HCT116 (cell line): ENCODE measurements at regions not wholly inside any gene's neighbourhood (a gene's known extent, or its start where the extent isn't known, plus 50 kb on each side); places are given as distances from the start of the nearest gene placed in this dataset.

Experiments used
- ATAC-seq: fragments of 200-7000 bp; cut with Tn5 transposase; 2 replicates; pipeline ENCODE4 v1.9.1; 2020; ENCODE audit warnings: mild to moderate bottlenecking, moderate library complexity
- BruUV-seq: library from RNA; stranded (reverse); fragments of 400-500 nt; replicated peaks from 2 replicates; lab custom pipeline; 2021; lab: Mats Ljungman, UMichigan
- CTCF ChIA-PET: fragments of 300-600 bp; sonication (Branson Sonifier 250); formaldehyde crosslinking; loops from one replicate; lab custom pipeline; 2021; ENCODE audit warnings: antibody characterized with exemption; lab: Charles Lee
- POLR2A ChIA-PET: fragments of 300-600, 350-600 bp; sonication (Branson Sonifier 250); formaldehyde crosslinking; loops from one replicate; lab custom pipeline; 2021; ENCODE audit warnings: antibody characterized with exemption; lab: Charles Lee
- RAD21 ChIA-PET, 2 experiments: fragments of 300-600 bp; sonication (Branson Sonifier 250); formaldehyde crosslinking; loops; one replicate each; lab custom pipeline; 2023; ENCODE audit warnings: low total read pairs in 2 of 2; ENCODE audit not compliant: uncharacterized antibody in 2 of 2, unreplicated experiment in 2 of 2, low non-redundant PET in 1 of 2; lab: Charles Lee
- DNase-seq: peaks from one replicate; pipeline ENCODE4 v3.0.0-alpha.2; 2010; ENCODE audit warnings: low read depth, low spot score
- H2AFZ ChIP-seq: fragments of 200-600 bp; shearing (Covaris generic), sonication (generic); 2 replicates; pipeline ENCODE4 v1.6.1; 2017; ENCODE audit warnings: low read depth, mixed run types, mixed read lengths, antibody characterized with exemption, low read length; ENCODE audit not compliant: poor library complexity, severe bottlenecking
- H3K27ac ChIP-seq: 2 replicates; pipeline ENCODE4 v1.5.1; 2012; ENCODE audit warnings: low read depth, low read length
- H3K27me3 ChIP-seq: fragments of 200-600 bp; sonication (generic); 2 replicates; pipeline ENCODE4 v1.6.1; 2016; ENCODE audit warnings: mixed run types, low read length, mixed read lengths; ENCODE audit not compliant: insufficient read depth
- H3K36me3 ChIP-seq, 2 experiments: fragments of 200-500 bp in 1 of 2; fragments of 200-600 bp in 1 of 2; sonication (Bioruptor generic) in 1 of 2; sonication (generic) in 1 of 2; 2 replicates each; pipeline versions ENCODE4 v1.5.1 to v1.6.1; 2014 to 2016; ENCODE audit warnings: low read length in 2 of 2, inconsistent platforms in 1 of 2, mixed read lengths in 1 of 2, mixed run types in 1 of 2; ENCODE audit not compliant: insufficient read depth in 2 of 2, control insufficient read depth in 1 of 2
- H3K4me1 ChIP-seq, 2 experiments: fragments of 200-600 bp in 1 of 2; sonication (generic) in 1 of 2; 2 replicates each; pipeline versions ENCODE4 v1.5.1 to v1.6.1; 2012 to 2017; ENCODE audit warnings: low read length in 2 of 2, inconsistent platforms in 1 of 2, mild to moderate bottlenecking in 1 of 2, mixed read lengths in 1 of 2, mixed run types in 1 of 2, moderate library complexity in 1 of 2; ENCODE audit not compliant: insufficient read depth in 2 of 2, control insufficient read depth in 1 of 2
- H3K4me2 ChIP-seq: fragments of 200-600 bp; sonication (generic); 2 replicates; pipeline ENCODE4 v1.6.1; 2017; ENCODE audit warnings: mixed run types, low read length, mixed read lengths
- H3K4me3 ChIP-seq, 2 experiments: fragments of 200-600 bp in 1 of 2; sonication (generic) in 1 of 2; replicated peaks in 1 of 2; 2 replicates each; pipeline ENCODE4 v1.5.1; 2011 to 2016; ENCODE audit warnings: low read length in 2 of 2, control low read depth in 1 of 2, low read depth in 1 of 2, mild to moderate bottlenecking in 1 of 2, mixed read lengths in 1 of 2, mixed run types in 1 of 2
- H3K79me2 ChIP-seq: fragments of 200-600 bp; sonication (generic); 2 replicates; pipeline ENCODE4 v1.6.1; 2017; ENCODE audit warnings: mild to moderate bottlenecking, mixed run types, low read length, moderate library complexity, mixed read lengths; ENCODE audit not compliant: insufficient read depth
- H3K9ac ChIP-seq: fragments of 200-600 bp; sonication (generic); 2 replicates; pipeline ENCODE4 v1.6.1; 2016; ENCODE audit warnings: low read length, mixed read lengths
- H3K9me2 ChIP-seq: fragments of 200-600 bp; sonication (generic), shearing (Covaris generic); 2 replicates; pipeline ENCODE4 v1.6.1; 2017; ENCODE audit warnings: mixed run types, mild to moderate bottlenecking, moderate library complexity; ENCODE audit not compliant: insufficient read depth
- H3K9me3 ChIP-seq, 2 experiments: fragments of 200-500 bp in 1 of 2; fragments of 200-600 bp in 1 of 2; sonication (Bioruptor generic) in 1 of 2; sonication (generic) in 1 of 2; 2 replicates each; pipeline ENCODE4 v1.6.1; 2014 to 2017; ENCODE audit warnings: low read length in 2 of 2, mixed read lengths in 2 of 2, inconsistent platforms in 1 of 2, low read depth in 1 of 2, mild to moderate bottlenecking in 1 of 2, mixed run types in 1 of 2, moderate library complexity in 1 of 2; ENCODE audit not compliant: control insufficient read depth in 1 of 2, insufficient read depth in 1 of 2
- H4K20me1 ChIP-seq: fragments of 200-600 bp; sonication (generic), shearing (Covaris generic); 2 replicates; pipeline ENCODE4 v1.6.1; 2017; ENCODE audit warnings: mixed run types, mild to moderate bottlenecking, moderate library complexity; ENCODE audit not compliant: insufficient read depth
- POLR2A ChIP-seq: IDR thresholded peaks from 2 replicates; pipeline ENCODE4 v1.7.0; 2011; ENCODE audit warnings: borderline replicate concordance; ENCODE audit not compliant: insufficient read depth, insufficient read length; ENCODE audit errors: extremely low read depth
- POLR2AphosphoS5 ChIP-seq: IDR thresholded peaks from 2 replicates; pipeline ENCODE4 v1.6.1; 2011; ENCODE audit warnings: mild to moderate bottlenecking, low read depth, low read length, moderate library complexity
- SP1 ChIP-seq: IDR thresholded peaks from 2 replicates; pipeline ENCODE4 v1.6.1; 2012; ENCODE audit warnings: low read depth
- SRF ChIP-seq: IDR thresholded peaks from 2 replicates; pipeline ENCODE4 v1.6.1; 2012; ENCODE audit warnings: low read depth
- intact Hi-C: fragments of 100-400 bp; cut with micrococcal nuclease; formaldehyde crosslinking; loops from 2 replicates; pipeline ENCODE4 v1.10.0; 2022
- TF ChIP-seq, protein P1 (sequence below): IDR thresholded peaks from 2 replicates; pipeline ENCODE4 v1.6.1; 2012
- TF ChIP-seq, protein P2 (sequence below), 3 experiments: fragments of 200-600 bp in 1 of 3; sonication (generic) in 1 of 3; IDR thresholded peaks in 2 of 3; conservative IDR thresholded peaks in 1 of 3; 2 replicates each; pipeline ENCODE4 v1.5.1; 2012 to 2017; ENCODE audit warnings: low read depth in 2 of 3, low read length in 2 of 3, antibody characterized with exemption in 1 of 3, borderline replicate concordance in 1 of 3, control low read depth in 1 of 3, mild to moderate bottlenecking in 1 of 3, mixed read lengths in 1 of 3, mixed run types in 1 of 3, moderate library complexity in 1 of 3; ENCODE audit not compliant: insufficient read depth in 1 of 3
- TF ChIP-seq, protein P3 (sequence below): IDR thresholded peaks from 2 replicates; pipeline ENCODE4 v1.6.1; 2012

DNA sequence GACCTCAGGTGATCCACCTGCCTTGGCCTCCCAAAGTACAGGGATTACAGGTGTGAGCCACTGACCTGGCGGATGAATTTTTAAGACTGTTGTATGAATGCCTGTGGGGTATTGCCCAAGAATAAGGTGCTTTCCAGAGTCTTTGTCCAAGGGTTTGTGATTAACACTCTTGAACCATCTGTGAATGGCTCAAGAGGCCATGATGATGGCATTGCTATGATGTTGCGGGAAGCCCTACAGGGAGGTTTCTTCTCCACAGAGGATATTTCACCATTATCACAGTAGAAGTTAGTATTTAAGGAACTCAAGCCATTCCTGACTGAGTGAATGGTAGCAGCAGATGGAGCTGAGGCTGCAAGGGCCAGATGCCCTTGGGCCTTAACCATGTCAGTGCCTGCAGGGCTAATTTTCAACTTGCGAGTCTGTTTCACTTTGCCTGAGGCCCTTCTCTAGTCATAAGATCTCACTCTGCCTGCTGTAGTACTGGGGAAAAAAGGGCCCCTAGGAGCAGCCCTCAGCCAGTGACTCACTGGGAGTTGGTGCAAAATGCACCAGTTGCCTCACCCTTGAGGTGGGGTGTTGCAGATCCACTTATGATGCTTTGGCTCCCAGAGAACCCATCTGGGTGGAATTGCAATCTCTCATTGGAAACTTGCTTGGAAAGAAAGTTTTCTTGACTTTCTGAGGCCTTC, 108.6 kb upstream of the FLRT2 start:
- Histone ChIP-seq H4K20me1 (no peaks in the 10 kb centered on the region), H3K36me3 (no peaks in the 10 kb centered on the region), H2AFZ (no peak overlapping the region), H3K9me3 (peaks cover 1 to 22% of the 10 kb centered on the region in 2 experiments; a peak in 3 of 4 replicates)
- TF ChIP-seq, protein P1, sequence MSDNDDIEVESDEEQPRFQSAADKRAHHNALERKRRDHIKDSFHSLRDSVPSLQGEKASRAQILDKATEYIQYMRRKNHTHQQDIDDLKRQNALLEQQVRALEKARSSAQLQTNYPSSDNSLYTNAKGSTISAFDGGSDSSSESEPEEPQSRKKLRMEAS, result no peak
- TF ChIP-seq POLR2A, result no peak
- TF ChIP-seq SP1, result no peak
- TF ChIP-seq, protein P2, sequence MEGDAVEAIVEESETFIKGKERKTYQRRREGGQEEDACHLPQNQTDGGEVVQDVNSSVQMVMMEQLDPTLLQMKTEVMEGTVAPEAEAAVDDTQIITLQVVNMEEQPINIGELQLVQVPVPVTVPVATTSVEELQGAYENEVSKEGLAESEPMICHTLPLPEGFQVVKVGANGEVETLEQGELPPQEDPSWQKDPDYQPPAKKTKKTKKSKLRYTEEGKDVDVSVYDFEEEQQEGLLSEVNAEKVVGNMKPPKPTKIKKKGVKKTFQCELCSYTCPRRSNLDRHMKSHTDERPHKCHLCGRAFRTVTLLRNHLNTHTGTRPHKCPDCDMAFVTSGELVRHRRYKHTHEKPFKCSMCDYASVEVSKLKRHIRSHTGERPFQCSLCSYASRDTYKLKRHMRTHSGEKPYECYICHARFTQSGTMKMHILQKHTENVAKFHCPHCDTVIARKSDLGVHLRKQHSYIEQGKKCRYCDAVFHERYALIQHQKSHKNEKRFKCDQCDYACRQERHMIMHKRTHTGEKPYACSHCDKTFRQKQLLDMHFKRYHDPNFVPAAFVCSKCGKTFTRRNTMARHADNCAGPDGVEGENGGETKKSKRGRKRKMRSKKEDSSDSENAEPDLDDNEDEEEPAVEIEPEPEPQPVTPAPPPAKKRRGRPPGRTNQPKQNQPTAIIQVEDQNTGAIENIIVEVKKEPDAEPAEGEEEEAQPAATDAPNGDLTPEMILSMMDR (IDR thresholded peaks at IDR 0.05 in 2 of 3, conservative IDR thresholded peaks at IDR 0.05 in 1 of 3; ENCODE audit: borderline replicate concordance in 1 of 3, insufficient read depth in 1 of 3, low read depth in 2 of 3, low read length in 2 of 3), result no peak
- TF ChIP-seq POLR2AphosphoS5, result no peak
- TF ChIP-seq, protein P3, sequence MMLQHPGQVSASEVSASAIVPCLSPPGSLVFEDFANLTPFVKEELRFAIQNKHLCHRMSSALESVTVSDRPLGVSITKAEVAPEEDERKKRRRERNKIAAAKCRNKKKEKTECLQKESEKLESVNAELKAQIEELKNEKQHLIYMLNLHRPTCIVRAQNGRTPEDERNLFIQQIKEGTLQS, result no peak
- TF ChIP-seq, all 23 proteins: peak for 0
- ATAC-seq, result no peak
- no peak overlapping the region for H3K4me3 ChIP-seq
- H3K27me3 ChIP-seq, result no peaks in the 10 kb centered on the region
- POLR2A ChIA-PET, result no interaction called here
- DNase-seq, result no peak
- H3K4me2 ChIP-seq, result no peak overlapping the region
- BruUV-seq, result no TSS peak
- no peaks in the 10 kb centered on the region for H3K9me2 ChIP-seq
- H3K4me1 ChIP-seq, result no peaks in the 10 kb centered on the region
- H3K27ac ChIP-seq, result no peak overlapping the region
- H3K9ac ChIP-seq, result no peak overlapping the region
- H3K79me2 ChIP-seq, result no peaks in the 10 kb centered on the region
- RAD21 ChIA-PET, result no interaction called here
- intact Hi-C loops, result no loop called here
- CTCF ChIA-PET, result no interaction called here

DNA sequence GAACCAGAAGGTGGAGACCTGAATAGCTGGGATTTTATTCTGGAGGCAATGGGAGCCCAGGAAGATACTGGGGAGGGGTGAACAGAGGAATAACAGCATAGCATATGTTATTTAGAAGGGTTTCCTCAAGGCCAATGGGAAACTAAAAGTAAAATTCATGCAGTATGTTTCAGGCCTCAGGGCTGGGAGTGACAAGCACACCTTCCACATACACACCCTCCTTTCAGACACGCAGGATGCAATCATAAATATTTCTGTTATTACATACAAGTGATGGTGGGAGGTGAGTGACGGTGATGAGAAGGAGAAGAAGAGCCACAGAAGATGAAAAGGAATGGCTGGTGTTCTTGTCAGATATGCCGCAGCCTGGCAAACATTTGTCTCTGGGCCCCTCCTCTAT, 106.1 kb upstream of the FLRT2 start:
- no peaks in the 10 kb centered on the region for H4K20me1 ChIP-seq
- no peak for DNase-seq
- H3K9me2 ChIP-seq, result no peaks in the 10 kb centered on the region
- TF ChIP-seq, protein P3, result no peak
- TF ChIP-seq SP1, result no peak
- no peak for TF ChIP-seq POLR2A
- TF ChIP-seq SRF, result no peak
- CTCF ChIA-PET, result no interaction called here
- peaks cover 5 to 23% of the 10 kb centered on the region in 2 experiments; a peak in 2 of 4 replicates for H3K9me3 ChIP-seq
- no peak overlapping the region for H2AFZ ChIP-seq
- RAD21 ChIA-PET, result no interaction called here
- no peak overlapping the region for H3K4me3 ChIP-seq
- no TSS peak for BruUV-seq
- H3K4me1 ChIP-seq, result no peaks in the 10 kb centered on the region
- H3K79me2 ChIP-seq, result no peaks in the 10 kb centered on the region
- POLR2A ChIA-PET, result no interaction called here
- no peaks in the 10 kb centered on the region for H3K27me3 ChIP-seq
- H3K9ac ChIP-seq, result no peak overlapping the region
- H3K27ac ChIP-seq, result no peak overlapping the region
- no peaks in the 10 kb centered on the region for H3K36me3 ChIP-seq
- no peak overlapping the region for H3K4me2 ChIP-seq
- no peak for ATAC-seq
- intact Hi-C loops, result no loop called here
